GM21381 (cell line): ENCODE measurements at regions not wholly inside any gene's neighbourhood (a gene's known extent, or its start where the extent isn't known, plus 50 kb on each side); places are given as distances from the start of the nearest gene placed in this dataset.
"Not testable (repeated sequence)": the region's sequence is repeated elsewhere in the genome, so short reads cannot be mapped to it uniquely, and the experiment has no call there.

Experiments used
- ATAC-seq: cut with Tn5 transposase; IDR thresholded peaks from one replicate; pipeline ENCODE4 v1.9.1; 2021; ENCODE audit warnings: mild to moderate bottlenecking, moderate library complexity; ENCODE audit not compliant: unreplicated experiment

- ATAC-seq: no peak
These were observed 134.1 kb downstream of the FZD1 start for GRCh38 chr7:91398341-91398740.

GRCh38 chr7:91405092-91405788 lies 141.0 kb downstream of the FZD1 start:
- ATAC-seq: no peak

- ATAC-seq: not testable (repeated sequence)
These were observed 141.6 kb downstream of the FZD1 start for GRCh38 chr7:91405873-91406272.

DNA sequence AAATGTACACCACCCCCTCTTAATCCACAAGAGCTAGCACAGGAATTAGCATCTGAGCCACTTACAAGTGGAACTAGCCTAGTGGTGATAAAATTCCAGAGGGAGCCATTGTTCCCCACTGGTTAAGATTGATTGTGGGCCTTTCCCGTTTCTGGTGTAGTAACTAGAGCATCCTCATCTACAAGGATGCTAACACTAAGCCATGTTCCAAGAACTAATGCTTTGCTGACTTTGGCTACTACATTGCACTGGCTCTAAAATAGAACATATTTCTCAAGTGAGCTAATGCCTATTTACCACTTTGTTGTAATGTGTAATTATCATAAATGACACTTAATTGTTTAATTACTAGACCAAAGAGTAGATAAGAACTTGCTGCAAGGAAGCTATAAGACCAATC lies 143.7 kb downstream of the FZD1 start:
- ATAC-seq: no peak

DNA sequence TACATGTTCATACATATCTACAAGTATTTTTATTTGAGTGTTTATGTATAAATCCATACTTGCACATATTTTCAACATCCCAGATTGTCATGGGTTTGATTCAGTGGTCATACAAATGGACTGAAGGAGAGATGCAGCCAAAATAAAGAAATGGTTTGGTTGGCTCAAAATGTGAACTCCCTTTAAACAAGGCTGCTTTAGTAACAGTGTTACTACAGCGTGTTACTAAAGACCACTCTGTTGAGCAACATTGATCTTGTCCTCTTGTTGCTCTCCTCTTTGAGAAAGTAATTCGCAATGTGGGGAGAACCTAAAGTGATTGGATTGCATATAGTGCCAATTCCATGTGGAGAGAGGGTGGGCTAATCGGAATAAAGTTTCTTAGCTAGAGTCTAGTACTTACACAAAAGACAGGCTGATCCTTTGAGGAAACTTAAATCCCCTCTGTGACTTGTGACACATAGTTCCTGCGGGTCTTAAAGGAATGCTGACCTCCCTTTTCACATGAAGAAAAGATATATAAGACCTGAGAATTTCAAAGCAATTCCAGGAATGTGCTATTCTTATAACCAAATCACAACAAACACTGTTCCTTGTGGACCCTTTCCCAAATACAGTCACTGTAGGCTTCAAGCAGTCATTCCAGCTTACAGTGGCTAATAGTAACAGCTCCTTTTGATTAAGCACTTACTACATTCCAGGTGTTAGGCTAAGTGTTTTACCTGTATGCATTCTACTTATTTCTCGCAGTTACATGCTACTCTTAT lies 144.3 kb downstream of the FZD1 start:
- no peak for ATAC-seq

GRCh38 chr7:91411060-91411459 lies 146.8 kb downstream of the FZD1 start:
- ATAC-seq: no peak

GRCh38 chr7:91412298-91412697 lies 148.1 kb downstream of the FZD1 start:
- ATAC-seq: no peak

DNA sequence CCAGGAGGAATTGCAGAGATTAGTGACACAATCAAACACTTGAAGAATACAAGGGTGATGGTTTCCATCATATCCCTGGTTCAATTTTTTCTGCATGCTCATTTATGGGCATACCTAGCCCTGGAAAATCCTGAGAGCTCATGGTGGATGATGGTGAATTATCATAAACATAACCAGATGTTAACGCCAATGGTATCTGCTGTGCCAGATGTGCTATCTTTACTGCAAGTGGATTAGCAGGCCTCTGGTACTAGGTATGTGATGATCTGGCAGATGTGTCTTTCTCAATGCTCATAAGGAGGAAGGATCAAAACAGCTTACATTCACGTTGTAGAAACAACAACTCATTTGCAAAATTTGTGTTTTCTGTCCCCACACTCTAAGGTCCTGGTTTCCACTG lies 150.5 kb downstream of the FZD1 start:
- ATAC-seq: no peak

GRCh38 chr7:91416155-91416865 lies 152.1 kb downstream of the FZD1 start:
- no peak for ATAC-seq

- no peak for ATAC-seq
These were observed 156.4 kb downstream of the FZD1 start for GRCh38 chr7:91420606-91421005.

GRCh38 chr7:91421018-91421417 lies 156.8 kb downstream of the FZD1 start:
- no peak for ATAC-seq

GRCh38 chr7:91424371-91424770 lies 160.1 kb downstream of the FZD1 start:
- ATAC-seq: no peak

DNA sequence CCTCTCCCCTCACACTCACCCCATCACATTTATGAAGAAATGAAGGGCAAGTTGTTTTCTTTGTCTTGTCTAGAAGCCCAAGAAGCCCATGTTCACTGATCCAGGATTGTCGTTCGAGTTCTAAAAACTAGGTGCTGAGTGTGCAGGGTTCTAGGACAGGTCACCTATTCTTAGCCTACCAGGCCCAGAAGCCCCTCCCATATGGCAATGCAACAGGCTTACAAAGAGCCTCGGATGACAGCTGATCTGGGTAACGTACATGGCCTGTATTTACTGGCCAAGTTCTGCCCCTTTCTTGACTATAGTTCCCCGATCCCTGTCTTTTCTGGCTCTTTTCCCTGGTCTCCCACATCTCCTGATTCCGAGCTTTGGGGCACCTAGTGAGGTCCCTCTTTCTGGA lies 160.9 kb downstream of the FZD1 start:
- ATAC-seq: no peak

DNA sequence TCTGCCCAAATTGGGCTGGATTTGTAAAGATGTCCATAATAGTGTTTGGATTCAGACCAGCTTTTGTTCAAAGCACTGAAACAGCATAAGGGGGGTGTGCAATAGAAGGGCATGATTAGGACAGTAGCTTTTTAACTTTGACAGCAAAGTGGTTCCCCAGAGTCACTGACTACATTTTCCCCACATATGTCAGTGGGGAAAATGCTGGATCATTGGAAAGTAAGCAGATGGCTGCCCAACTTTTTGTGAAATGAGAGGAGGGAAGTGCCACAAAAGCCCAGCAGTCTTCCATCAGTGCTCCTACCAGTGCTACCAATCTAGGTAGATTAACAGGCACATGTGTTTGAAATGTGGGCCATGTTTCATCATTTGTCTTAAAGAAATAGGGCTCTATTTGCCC lies 162.8 kb downstream of the FZD1 start:
- no peak for ATAC-seq

DNA sequence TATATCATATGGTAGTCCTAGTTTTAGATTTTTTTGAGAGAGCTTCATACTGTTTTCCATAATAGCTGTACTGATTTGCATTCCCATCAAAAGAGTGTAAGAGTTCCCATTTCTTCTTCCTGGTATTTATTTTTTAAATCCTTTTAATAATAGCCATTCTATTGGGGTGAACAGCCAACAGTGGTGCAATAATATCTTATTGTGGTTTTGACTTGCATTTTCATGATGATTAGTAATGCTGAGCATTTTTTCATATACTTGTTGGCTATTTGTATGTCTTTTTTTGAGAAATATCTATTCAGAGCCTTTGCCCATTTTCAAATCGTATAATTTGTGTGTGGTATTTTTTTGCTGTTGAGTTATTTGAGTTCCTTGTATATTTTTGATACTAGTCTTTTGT lies 167.4 kb downstream of the FZD1 start:
- no peak for ATAC-seq

DNA sequence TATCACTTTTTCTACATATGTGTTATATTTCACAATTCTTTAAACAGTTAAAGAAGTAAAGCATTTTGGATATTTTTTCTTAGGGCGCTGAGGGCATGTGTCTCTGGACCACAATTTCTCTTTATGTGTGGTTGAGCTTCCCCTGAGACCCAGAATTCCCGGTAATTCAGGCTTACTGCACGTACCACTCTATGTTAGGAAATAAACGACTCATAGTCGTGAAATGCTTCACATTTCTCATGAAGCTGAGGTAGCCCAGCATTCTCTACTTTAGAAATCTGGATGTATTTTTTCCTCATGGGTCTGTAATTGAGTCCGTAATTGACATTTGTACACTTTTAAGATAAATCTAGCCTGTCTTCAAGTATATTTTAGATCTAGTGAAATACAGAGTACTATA lies 170.6 kb downstream of the FZD1 start:
- ATAC-seq: no peak

GRCh38 chr7:91435381-91436059 lies 171.3 kb downstream of the FZD1 start:
- no peak for ATAC-seq

DNA sequence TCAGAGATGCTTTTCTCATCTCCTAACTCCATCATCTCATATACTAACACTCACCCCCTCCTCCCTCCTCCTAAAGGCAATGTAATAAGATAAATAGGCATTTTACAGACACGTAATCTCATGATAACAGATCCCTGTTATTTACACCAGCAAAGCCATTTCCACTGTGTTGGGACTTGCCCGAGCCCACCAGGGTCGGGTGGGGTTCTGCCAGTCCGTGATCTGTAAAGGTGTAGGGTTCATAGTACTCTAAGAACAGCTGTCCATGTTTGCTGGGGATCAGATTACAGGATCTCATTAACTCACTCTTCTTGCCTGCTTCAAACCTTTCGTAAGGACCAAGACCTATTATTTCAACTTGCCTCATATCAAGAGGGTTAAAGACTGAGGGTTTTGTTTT lies 172.4 kb downstream of the FZD1 start:
- ATAC-seq: no peak

DNA sequence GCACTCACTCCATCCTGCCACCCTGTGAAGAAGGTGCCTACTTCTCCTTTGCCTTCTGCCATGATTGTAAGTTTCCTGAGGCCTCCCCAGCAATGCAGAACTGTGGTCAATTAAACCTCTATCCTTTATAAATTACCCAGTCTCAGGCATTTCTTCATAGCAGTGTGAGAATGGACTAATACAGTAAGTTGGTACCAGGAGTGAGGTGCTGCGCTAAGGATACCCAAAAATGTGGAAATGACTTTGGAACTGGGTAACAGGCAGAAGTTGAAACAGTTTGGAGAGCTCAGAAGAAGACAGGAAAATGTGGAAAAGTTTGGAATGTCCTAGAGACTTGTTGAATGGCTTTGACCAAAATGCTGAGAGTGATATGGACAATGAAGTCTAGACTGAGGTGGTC lies 176.0 kb downstream of the FZD1 start:
- not testable (repeated sequence) for ATAC-seq

- no peak for ATAC-seq
These were observed 179.6 kb downstream of the FZD1 start for GRCh38 chr7:91443862-91444261.

- ATAC-seq: no peak
These were observed 182.6 kb downstream of the FZD1 start for GRCh38 chr7:91446819-91447218.
